IPS DF 4.7 (cell line): ENCODE measurements at regions not wholly inside any gene's neighbourhood (a gene's known extent, or its start where the extent isn't known, plus 50 kb on each side); places are given as distances from the start of the nearest gene placed in this dataset.

Experiments used
- DNase-seq: peaks from one replicate; pipeline ENCODE4 v3.0.0-alpha.2; 2013; ENCODE audit warnings: low spot score; ENCODE audit errors: extremely low read depth

GRCh38 chr14:101132588-101132987 is 229.1 kb upstream of the RTL1 start:
- DNase-seq, result no peak

- no peak for DNase-seq
Observed at GRCh38 chr14:101133068-101133467, 229.5 kb upstream of the RTL1 start.

- no peak for DNase-seq
Observed at GRCh38 chr14:101134161-101134631, 230.7 kb upstream of the RTL1 start.

- DNase-seq, result no peak
Observed at GRCh38 chr14:101134851-101135433, 231.4 kb upstream of the RTL1 start.

GRCh38 chr14:101135796-101136742 is 232.5 kb upstream of the RTL1 start:
- DNase-seq, result no peak

- DNase-seq, result no peak
Observed at GRCh38 chr14:101137234-101137633, 233.7 kb upstream of the RTL1 start.

- no peak for DNase-seq
Observed at GRCh38 chr14:101147848-101148247, 244.3 kb upstream of the RTL1 start.

- DNase-seq, result no peak
Observed at GRCh38 chr14:101150039-101150610, 246.6 kb upstream of the RTL1 start.

GRCh38 chr14:101151226-101151926 is 247.9 kb upstream of the RTL1 start:
- no peak for DNase-seq

- DNase-seq, result no peak
Observed at GRCh38 chr14:101151927-101152305, 248.4 kb upstream of the RTL1 start.

GRCh38 chr14:101152855-101153254 is 249.3 kb upstream of the RTL1 start:
- no peak for DNase-seq

GRCh38 chr14:101153691-101154090 is 250.2 kb upstream of the RTL1 start:
- no peak for DNase-seq

- DNase-seq, result no peak
Observed at GRCh38 chr14:101155575-101155974, 252.1 kb upstream of the RTL1 start.

GRCh38 chr14:101167428-101167827 is 263.9 kb upstream of the RTL1 start:
- no peak for DNase-seq

GRCh38 chr14:101169267-101169666 is 265.7 kb upstream of the RTL1 start:
- no peak for DNase-seq

GRCh38 chr14:101171650-101172049 is 268.1 kb upstream of the RTL1 start:
- no peak for DNase-seq

GRCh38 chr14:101173698-101174521 is 270.4 kb upstream of the RTL1 start:
- no peak for DNase-seq

- DNase-seq, result no peak
Observed at GRCh38 chr14:101174522-101174838, 271.0 kb upstream of the RTL1 start.

- DNase-seq, result no peak
Observed at GRCh38 chr14:101174980-101175606, 271.6 kb upstream of the RTL1 start.

GRCh38 chr14:101175731-101176534 is 272.4 kb upstream of the RTL1 start:
- no peak for DNase-seq
